Fibroblast of peridontal ligament (primary cell): ENCODE measurements at regions not wholly inside any gene's neighbourhood (a gene's known extent, or its start where the extent isn't known, plus 50 kb on each side); places are given as distances from the start of the nearest gene placed in this dataset.
A peak's percentile ranks its signal among the peaks of the same experiment; 100 is the strongest.
"Not testable (repeated sequence)": the region's sequence is repeated elsewhere in the genome, so short reads cannot be mapped to it uniquely, and the experiment has no call there.

ENCODE experiments used
- DNase-seq: peaks from one replicate; pipeline ENCODE4 v3.0.0-alpha.2; 2010; ENCODE audit errors: extremely low read depth

GRCh38 chr16:66245868-66246267 is 120.6 kb upstream of the CDH5 start:
- no peak for DNase-seq

- no peak for DNase-seq
Observed at GRCh38 chr16:66245072-66245471, 121.4 kb upstream of the CDH5 start.

- no peak for DNase-seq
Observed at GRCh38 chr16:66242672-66243071, 123.8 kb upstream of the CDH5 start.

GRCh38 chr16:66242206-66242605 is 124.3 kb upstream of the CDH5 start:
- not testable (repeated sequence) for DNase-seq

- no peak for DNase-seq
Observed at GRCh38 chr16:66240631-66241395, 125.7 kb upstream of the CDH5 start.

GRCh38 chr16:66240088-66240487 is 126.4 kb upstream of the CDH5 start:
- no peak for DNase-seq

GRCh38 chr16:66238696-66239095 is 127.8 kb upstream of the CDH5 start:
- DNase-seq = peak; percentile 27

- DNase-seq = no peak
Observed at GRCh38 chr16:66236301-66236700, 130.2 kb upstream of the CDH5 start.

- no peak for DNase-seq
Observed at GRCh38 chr16:66231452-66232160, 134.9 kb upstream of the CDH5 start.

- no peak for DNase-seq
Observed at GRCh38 chr16:66229651-66230050, 136.8 kb upstream of the CDH5 start.

- DNase-seq = no peak
Observed at GRCh38 chr16:66228792-66229191, 137.7 kb upstream of the CDH5 start.

- DNase-seq = no peak
Observed at GRCh38 chr16:66227766-66228530, 138.5 kb upstream of the CDH5 start.

GRCh38 chr16:66226762-66227161 is 139.7 kb upstream of the CDH5 start:
- DNase-seq = no peak

GRCh38 chr16:66225696-66226095 is 140.8 kb upstream of the CDH5 start:
- DNase-seq = no peak

GRCh38 chr16:66224626-66225025 is 141.9 kb upstream of the CDH5 start:
- no peak for DNase-seq

GRCh38 chr16:66224186-66224585 is 142.3 kb upstream of the CDH5 start:
- DNase-seq = no peak

GRCh38 chr16:66223176-66223780 is 143.2 kb upstream of the CDH5 start:
- DNase-seq = peak; percentile 68

- DNase-seq = no peak
Observed at GRCh38 chr16:66222756-66223155, 143.7 kb upstream of the CDH5 start.

- DNase-seq = no peak
Observed at GRCh38 chr16:66220702-66221101, 145.8 kb upstream of the CDH5 start.

GRCh38 chr16:66219491-66219890 is 147.0 kb upstream of the CDH5 start:
- no peak for DNase-seq

- no peak for DNase-seq
Observed at GRCh38 chr16:66212428-66212827, 154.1 kb upstream of the CDH5 start.

- DNase-seq = no peak
Observed at GRCh38 chr16:66211651-66212050, 154.8 kb upstream of the CDH5 start.
